HG03520 (cell line): ENCODE measurements at regions not wholly inside any gene's neighbourhood (a gene's known extent, or its start where the extent isn't known, plus 50 kb on each side); places are given as distances from the start of the nearest gene placed in this dataset.

Source experiments
- ATAC-seq: cut with Tn5 transposase; IDR thresholded peaks from one replicate; pipeline ENCODE4 v1.9.1; 2021; ENCODE audit warnings: mild to moderate bottlenecking, moderate library complexity; ENCODE audit not compliant: unreplicated experiment

DNA sequence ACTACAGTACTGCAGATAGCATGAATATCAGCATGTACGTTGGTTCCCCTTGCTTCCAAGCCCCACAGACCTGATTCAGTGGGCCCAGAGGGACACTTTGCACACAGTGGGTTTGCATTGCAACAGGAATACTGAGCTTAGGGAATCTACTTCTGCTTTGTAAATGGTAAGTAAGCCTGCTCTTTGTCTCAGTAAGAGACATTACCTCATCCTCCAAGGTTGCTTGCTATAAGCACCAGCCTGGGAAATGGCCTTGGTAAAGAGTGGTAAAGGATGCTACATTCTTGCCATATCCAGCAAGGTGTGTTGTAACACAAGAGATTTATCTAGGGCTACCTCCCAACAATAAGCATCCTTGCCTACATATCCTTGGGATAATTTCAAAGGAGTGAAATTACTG, 730.5 kb downstream of the INHBA start:
- no peak for ATAC-seq

DNA sequence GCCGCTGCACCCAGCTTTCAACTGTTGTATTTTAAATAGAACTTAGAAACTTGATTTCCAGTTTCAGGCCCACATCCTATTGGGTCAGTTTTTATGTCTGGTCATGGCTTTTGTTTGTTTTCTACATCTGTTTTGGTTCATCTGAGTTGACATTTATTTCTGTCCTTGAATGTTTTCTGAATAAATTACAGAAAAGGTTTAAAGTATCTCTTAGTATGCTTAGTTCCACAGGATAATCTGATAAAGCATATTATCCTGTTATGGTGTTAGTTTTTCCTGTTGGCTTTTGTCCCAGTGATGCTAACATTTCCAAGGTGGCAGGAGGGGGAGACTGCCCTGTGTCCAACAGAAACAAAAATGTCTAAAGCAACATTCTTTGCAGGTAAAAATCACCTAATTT, 733.2 kb downstream of the INHBA start:
- ATAC-seq = no peak

DNA sequence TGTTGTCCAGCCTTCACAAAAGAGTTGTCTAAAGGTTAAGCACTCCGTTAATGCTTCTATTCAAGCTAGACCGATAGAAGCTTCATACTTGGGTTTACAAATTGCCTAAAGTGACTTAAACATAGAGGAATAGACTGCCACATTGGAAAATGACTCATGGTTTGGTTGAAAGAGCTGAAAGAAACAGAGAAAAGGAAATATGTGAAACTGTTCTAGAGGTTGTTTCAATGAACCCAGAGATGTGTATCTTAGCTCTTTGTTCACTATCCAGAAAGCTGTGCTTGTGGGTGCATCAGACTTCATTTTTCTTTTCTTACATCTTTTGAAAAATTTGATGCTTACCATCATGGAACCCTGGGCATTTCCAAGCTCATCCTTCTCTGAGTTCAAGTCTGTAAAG, 736.2 kb downstream of the INHBA start:
- ATAC-seq = no peak

DNA sequence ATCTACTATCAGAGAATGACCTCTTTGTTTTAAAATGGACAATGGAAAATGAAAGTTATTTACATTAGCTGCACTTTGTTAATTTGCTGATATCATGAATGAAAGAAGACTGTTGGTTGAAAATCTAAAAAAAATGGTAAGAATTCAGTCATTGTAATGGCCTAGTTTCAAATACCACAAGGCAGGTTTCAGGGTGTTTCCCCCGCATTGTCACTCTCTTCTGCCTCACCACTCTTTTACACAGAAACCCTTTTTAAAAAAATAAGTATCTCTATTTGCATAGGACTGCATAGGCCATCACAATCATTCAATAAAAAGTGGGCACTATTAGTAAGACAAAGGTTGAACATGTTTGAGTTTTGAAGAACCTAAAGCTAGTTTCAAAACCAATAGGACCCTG, 737.1 kb downstream of the INHBA start:
- ATAC-seq = peak; percentile 84

DNA sequence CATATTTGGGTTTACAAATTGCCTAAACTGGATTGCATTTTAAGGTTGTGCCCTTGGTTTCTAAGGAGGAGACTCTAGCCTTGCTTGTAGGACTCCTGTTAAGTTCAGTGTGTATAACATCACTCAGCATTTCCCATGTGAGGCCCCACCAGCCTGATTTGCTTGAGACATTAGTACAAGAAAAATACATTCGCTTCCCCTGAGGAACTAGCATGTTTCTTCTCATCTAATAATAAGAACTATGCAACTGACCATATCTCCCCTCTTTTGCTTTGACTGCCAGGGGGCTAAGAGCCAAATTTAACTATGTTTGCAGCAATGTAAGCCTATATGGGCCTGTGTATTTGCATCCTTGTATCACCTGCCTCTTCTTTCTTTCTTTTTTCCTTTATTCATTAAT, 737.9 kb downstream of the INHBA start:
- ATAC-seq = no peak

DNA sequence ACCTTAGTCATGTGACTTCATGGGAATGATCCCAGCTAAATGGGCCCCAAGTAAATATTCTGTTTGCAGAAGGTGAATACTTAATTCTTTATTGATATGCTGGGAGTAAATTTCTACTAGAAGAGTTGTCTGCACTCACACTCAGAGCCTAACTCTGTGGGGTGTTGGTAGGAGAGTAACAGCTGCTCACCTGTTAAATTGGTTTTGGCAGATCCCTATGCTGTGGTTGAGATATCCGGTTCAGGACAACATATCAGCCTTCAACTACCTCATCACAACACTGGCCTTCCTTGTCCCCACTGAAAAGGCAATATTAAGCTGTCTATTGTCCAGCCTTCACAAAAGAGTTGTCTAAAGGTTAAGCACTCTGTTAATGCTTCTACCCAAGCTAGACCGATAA, 738.3 kb downstream of the INHBA start:
- no peak for ATAC-seq

DNA sequence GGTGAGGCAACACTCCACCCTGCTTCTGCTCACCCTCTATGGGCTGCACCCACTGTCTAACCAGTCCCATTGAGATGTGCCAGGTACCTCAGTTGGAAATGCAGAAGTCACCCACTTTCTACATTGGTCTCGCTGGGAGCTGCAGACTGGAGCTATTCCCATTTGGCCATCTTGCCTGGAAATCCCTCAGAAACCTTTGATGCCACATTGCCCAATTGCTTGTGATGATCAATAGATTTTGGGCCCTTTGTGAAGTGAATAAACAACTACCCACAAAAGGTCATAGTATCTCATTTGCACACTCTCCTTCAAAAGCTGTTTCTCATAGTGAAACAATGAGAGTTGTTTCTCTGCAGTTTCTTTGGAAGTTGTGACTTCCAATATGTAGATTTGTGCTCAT, 742.9 kb downstream of the INHBA start:
- no peak for ATAC-seq

DNA sequence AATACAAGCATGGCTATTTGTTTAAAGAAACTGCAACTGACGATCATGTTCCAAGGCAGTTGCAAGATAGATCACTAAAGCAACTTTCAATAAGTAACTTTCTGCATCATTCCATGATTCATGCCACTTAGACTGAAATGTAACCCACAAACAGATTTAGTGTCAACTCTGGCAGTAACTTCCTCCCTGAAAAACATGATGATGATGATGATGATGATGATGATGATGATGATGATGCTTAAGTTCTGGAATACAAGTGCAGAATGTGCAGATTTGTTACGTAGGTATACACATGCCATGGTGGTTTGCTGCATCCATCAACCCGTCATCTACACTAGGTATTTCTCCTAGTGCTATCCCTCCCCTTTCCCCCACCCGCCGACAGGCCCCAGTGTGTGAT, 754.7 kb downstream of the INHBA start:
- ATAC-seq = no peak

DNA sequence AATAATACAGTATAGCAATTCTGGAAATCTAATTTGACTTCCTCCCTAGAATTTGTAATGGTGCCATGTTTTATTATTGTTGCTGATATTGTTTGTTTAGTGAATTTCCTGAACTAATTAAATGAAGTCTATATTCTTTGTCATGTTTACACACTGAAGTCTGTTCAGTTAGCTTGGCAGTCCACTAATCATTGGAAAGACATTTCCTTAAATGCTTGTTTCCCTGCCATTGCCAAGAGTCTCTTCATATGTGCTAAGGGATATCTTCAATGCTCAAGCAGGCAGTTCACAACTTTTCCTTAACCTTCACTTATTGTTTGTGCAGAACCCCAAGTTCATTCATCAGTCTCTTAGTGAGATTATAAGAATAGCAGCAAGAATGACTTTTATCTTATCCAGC, 755.3 kb downstream of the INHBA start:
- ATAC-seq = no peak

DNA sequence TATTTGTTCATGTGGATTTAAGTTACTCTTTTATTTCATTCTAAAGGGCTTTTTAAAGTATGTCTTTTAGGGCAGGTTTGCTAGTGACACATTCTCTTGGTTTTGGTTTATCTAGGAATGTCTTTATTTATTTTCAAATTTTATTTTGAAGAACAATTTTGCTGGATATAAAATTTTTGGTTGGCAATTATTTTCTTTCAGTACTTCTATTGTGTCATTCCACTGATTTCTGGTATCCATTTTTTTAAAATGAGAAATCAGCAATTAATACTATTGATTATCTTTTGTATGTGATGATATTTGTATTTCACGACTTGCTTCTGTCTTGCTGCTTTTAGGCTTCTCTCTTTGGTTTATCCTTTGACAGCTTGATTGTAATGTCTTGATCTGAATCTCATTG, 756.3 kb downstream of the INHBA start:
- no peak for ATAC-seq

DNA sequence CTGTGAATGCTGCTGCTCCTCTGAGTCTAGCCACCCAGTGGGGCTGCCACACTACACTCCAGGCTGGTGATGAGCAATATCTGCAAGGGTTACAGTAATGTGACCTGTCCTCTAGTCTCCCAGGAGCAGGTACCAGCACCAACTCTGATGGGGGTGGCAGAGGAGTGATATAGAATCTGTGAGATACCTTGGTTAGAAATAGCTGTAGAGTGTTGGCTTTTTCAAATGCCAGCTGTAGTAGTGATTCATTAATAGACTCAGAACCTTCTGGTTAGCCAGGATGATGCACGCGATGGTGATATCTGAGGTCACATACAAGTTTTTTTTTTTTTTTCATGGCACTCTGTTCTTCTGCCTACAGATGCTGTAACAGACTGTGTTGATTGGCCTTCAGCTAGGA, 757.1 kb downstream of the INHBA start:
- ATAC-seq = no peak

DNA sequence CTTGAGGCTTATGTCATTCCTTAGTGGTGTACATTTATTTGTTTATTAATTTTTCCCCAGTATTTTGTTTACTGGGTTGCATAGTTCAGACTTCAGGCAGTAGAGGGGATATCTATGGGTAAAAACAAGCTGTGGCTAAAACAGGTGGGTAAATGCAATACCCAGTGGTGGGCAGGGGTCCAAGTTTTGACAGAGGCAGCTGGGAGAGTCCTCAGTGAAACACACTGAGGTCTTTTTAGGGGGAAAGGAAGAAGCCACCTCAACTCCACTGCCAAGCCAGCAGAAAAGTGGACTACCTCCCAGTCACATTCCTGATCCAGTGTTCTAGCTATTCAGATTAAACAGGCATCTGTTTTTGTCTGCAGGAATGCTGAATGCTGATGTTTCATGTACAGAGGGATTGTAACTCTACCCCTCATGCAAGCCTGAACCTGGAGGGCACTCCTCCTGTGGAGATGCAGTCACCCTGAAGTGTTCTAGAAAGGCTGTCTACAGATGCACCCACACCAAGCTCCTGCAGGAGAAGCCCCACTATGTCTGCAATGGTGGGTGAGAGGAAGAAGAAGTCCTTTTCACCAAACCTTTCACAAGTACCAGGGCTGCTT, 757.8 kb downstream of the INHBA start:
- no peak for ATAC-seq

DNA sequence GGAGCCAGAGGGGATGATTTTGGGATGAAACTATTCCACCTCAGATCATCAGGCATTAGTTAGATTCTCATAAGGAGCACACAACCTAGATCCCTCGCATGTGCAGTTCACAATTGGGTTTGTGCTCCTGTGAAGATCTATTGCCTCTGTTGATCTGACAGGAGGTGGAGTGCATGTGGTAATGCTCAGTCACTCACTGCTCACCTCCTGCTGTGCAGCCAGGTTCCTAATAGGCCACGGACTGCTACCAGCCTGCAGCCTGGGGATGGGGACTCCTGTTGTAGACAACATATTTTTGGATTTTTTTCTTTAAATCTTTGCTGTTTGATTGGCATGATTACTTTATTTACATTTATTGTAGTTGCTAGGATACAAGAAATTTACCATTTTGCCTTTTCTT, 765.0 kb downstream of the INHBA start:
- ATAC-seq = no peak

DNA sequence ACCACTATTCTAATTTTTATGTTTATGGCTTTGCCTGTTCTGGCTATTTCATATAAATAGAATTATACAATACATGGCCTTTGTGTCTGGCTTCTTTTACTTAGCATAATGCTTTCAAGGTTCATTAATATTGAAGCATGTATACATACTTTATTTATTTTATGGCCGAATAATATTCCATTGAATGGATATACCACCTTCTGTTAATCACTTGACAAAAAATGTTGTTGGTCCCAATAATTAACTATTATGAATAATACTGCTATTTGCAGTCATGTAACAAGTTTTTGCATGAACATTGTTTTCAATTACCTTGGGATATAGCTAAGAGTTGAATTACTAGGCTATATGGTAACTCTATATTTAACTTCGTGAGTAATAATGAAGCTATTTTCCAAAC, 767.5 kb downstream of the INHBA start:
- no peak for ATAC-seq

DNA sequence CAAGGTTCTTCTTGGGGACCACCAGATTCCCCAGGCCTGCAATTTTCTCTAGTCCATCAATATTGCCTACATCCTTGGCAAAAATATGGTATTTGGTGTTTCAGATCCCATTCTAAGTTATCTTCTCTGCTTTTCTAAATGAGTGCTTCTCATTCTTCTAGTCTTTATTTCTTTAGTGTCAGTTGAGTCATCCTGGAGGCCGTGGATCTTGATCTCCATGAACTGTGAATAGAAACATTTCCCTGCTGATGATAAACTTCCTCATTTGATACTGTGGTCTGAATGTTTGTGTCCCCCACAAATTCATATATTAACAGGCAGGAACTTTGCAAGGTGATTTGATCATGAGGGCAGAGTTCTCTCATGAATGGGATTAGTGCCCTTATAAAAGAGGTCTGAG, 779.3 kb downstream of the INHBA start:
- ATAC-seq = no peak

DNA sequence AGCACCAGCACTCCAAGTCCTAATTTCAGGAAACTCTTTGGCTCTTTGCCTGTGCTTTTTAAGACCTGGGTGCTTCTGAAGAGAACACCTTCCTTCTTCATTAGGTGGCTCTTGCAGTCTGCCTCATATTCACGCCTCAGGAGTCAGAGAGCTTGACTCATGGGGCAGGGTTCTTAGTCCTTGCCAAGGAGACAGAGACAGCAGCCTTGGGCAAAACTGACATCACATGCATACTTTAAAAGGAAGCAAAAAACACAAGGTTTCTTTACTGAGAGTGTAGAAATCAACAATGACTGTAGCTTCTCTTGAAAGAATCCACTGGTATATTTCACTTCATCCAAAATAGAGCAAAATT, 780.6 kb downstream of the INHBA start:
- no peak for ATAC-seq

DNA sequence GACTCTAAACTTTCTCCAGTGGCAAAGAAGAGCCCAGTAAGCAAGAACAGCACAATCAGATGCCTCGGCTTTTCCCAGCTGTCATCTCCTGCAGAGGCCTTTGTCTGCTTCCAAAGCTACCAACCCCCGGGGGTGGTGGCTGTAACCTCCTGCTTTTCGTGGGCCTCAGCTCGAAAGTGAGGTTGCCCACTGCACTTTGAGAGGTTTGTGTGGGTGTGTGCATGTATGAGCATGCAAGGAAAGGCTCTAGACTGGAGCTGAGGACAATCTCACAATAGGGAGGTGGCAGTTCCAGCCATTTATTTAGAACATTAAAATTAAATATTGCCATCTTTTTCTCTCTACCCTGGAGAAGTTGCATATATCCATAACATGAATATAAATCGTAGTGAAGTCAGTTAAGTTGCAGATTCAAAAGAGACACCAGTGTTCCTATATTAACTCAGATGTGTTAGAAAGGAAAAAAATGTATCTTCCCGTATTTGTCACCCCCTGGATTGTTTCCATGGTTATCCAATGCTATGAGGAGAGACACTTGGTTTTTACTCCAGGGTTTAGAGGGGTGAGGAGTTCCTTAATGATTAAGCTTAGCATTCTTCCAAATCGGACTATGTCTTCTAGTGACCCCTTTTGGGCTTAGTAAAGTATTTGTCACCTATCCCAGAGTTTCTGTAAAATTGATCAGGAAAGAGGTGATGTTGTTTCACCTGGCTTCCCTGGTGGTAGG, 781.1 kb downstream of the INHBA start:
- ATAC-seq = no peak

DNA sequence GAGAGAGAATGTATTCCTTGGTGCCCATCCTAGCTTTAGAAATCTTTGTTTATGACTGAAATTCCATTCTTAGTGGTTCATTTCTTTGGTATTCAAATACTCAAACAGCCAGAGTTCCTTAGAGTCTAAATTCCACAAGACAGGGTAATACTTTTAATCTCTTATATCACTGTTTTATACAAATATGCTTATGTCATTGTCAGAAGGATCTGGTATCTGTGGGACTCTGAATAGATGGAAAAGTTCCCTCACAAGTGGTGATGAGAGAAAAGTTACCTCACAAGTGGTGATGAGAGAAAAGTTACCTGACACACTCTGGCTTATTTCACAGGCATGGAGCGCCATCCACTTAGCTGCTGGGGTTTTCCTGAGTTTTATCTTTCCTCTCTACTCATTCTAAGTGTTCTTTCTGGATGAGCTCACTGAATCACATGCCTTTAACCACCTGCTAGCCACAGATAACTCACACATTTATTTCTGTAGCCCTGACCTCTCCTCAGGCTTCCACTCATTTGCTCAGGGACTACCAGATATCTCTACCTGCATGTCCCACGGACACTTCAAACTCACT, 784.0 kb downstream of the SUGCT start:
- ATAC-seq = no peak

DNA sequence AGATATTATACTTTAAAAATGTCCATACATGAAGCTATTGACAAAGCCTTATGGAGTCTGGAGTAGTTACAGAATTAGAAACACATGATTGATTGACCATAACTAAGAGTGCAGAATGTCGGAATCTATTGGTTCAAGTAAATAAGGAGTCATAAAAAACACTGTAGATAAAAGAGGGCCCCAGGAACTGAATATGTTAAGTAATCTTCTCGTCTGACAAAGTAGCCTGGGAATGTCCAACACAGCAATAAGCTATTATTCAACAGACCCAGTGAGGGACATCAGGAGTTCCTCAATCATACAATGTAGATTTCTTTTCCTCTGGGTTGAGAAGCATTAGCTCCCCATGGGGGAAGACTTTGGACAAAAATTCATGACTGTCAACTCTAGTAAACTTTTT, 782.0 kb downstream of the SUGCT start:
- ATAC-seq = no peak

DNA sequence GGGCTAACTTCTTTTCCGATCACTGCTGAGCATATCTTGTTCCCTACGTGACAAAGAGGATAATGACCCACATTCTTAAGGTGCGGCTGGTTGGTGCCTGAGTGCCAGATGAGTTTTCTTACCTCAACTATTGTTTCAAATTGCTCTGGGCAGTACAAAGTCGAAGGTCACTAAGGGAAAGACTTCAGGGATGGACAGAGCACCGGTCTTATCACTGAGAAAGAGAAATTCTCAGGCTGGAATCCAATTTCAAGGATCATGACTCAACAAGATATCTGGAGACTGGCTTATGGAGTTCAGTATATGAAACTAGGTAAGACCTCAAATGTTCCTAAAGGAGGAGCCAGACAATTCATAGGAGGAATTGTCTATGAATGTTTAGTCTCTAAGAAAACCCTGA, 780.3 kb downstream of the SUGCT start:
- no peak for ATAC-seq
